K562 (cell line): ENCODE measurements at regions not wholly inside any gene's neighbourhood (a gene's known extent, or its start where the extent isn't known, plus 50 kb on each side); places are given as distances from the start of the nearest gene placed in this dataset.

Experiments
- FOXK2 ChIP-seq, 2 experiments: fragments of 450-650 bp; IDR thresholded peaks in 1 of 2; conservative IDR thresholded peaks in 1 of 2; 2 replicates each; pipeline ENCODE4 v1.6.1; 2016; ENCODE audit warnings: low read depth in 2 of 2, mild to moderate bottlenecking in 1 of 2
- ILF3 ChIP-seq: fragments of 450-650 bp; IDR thresholded peaks from 2 replicates; pipeline ENCODE4 v1.6.1; 2018; ENCODE audit warnings: antibody characterized with exemption, mild to moderate bottlenecking, moderate library complexity, borderline replicate concordance
- MTF1 ChIP-seq: fragments of 250-450 bp; sonication (Bioruptor Pico); IDR thresholded peaks from 2 replicates; pipeline ENCODE4 v1.9.0; 2021; ENCODE audit warnings: moderate library complexity, mild to moderate bottlenecking, inconsistent platforms, borderline replicate concordance
- STAG1 ChIP-seq: sonication (generic); formaldehyde crosslinking; IDR thresholded peaks from 2 replicates; pipeline ENCODE4 v1.5.0; 2020; ENCODE audit warnings: missing genetic modification reagents, borderline replicate concordance
- TAF15 ChIP-seq: fragments of 200-400 bp; formaldehyde crosslinking; IDR thresholded peaks from 2 replicates; pipeline ENCODE4 v1.6.1; 2017; ENCODE audit warnings: mild to moderate bottlenecking, low read depth, low read length, moderate library complexity
- TCF3 ChIP-seq: sonication (generic); formaldehyde crosslinking; IDR thresholded peaks from 2 replicates; pipeline ENCODE4 v1.4.0; 2020; ENCODE audit warnings: mild to moderate bottlenecking, missing genetic modification reagents
- ZNF311 ChIP-seq: fragments of 250-450 bp; sonication (Bioruptor Pico); IDR thresholded peaks from 2 replicates; pipeline ENCODE4 v1.4.0; 2020; ENCODE audit warnings: mild to moderate bottlenecking, moderate library complexity
- ZNF707 ChIP-seq: fragments of 250-450 bp; sonication (Bioruptor Pico); conservative IDR thresholded peaks from 2 replicates; pipeline ENCODE4 v1.8.0; 2022; ENCODE audit warnings: inconsistent platforms, mild to moderate bottlenecking, moderate library complexity
- TF ChIP-seq, protein P1 (sequence below): fragments of 200-800 bp; sonication (Bioruptor generic); IDR thresholded peaks from 2 replicates; pipeline ENCODE4 v1.6.1; 2016; ENCODE audit warnings: missing genetic modification characterization, missing compliant biosample characterization
- TF ChIP-seq, protein P2 (sequence below): fragments of 250-450 bp; sonication (Bioruptor Pico); IDR thresholded peaks from 2 replicates; pipeline ENCODE4 v1.4.0; 2020; ENCODE audit warnings: mild to moderate bottlenecking, moderate library complexity
- TF ChIP-seq, protein P3 (sequence below): IDR thresholded peaks from 3 replicates; pipeline ENCODE4 v1.6.1; 2011; ENCODE audit warnings: borderline replicate concordance, mild to moderate bottlenecking; ENCODE audit not compliant: insufficient read length, insufficient read depth
- TF ChIP-seq, protein P4 (sequence below): sonication (generic); formaldehyde crosslinking; IDR thresholded peaks from 2 replicates; pipeline ENCODE4 v1.8.0; 2022; ENCODE audit warnings: missing genetic modification reagents, mild to moderate bottlenecking, moderate library complexity, borderline replicate concordance

DNA sequence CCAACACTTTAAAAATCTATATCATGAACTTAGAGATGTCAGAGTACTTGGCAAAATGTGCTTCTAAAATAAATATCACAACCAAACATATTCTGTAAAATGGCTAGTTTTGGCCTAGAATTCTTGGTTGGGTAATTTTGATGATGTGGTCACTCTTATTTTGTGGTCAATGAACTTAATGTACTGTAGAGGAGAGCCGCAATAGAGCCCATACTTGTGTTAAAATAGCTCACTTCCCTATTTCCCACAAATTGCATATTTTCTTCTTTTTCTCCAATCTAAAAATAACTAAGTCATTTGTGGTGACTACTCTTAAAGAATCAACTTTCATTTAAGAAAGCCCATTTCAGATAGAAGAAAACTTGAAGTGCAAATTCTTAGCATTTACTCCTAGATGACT, 619.4 kb downstream of the CCER1 start (continued):
- TF ChIP-seq, protein P1, sequence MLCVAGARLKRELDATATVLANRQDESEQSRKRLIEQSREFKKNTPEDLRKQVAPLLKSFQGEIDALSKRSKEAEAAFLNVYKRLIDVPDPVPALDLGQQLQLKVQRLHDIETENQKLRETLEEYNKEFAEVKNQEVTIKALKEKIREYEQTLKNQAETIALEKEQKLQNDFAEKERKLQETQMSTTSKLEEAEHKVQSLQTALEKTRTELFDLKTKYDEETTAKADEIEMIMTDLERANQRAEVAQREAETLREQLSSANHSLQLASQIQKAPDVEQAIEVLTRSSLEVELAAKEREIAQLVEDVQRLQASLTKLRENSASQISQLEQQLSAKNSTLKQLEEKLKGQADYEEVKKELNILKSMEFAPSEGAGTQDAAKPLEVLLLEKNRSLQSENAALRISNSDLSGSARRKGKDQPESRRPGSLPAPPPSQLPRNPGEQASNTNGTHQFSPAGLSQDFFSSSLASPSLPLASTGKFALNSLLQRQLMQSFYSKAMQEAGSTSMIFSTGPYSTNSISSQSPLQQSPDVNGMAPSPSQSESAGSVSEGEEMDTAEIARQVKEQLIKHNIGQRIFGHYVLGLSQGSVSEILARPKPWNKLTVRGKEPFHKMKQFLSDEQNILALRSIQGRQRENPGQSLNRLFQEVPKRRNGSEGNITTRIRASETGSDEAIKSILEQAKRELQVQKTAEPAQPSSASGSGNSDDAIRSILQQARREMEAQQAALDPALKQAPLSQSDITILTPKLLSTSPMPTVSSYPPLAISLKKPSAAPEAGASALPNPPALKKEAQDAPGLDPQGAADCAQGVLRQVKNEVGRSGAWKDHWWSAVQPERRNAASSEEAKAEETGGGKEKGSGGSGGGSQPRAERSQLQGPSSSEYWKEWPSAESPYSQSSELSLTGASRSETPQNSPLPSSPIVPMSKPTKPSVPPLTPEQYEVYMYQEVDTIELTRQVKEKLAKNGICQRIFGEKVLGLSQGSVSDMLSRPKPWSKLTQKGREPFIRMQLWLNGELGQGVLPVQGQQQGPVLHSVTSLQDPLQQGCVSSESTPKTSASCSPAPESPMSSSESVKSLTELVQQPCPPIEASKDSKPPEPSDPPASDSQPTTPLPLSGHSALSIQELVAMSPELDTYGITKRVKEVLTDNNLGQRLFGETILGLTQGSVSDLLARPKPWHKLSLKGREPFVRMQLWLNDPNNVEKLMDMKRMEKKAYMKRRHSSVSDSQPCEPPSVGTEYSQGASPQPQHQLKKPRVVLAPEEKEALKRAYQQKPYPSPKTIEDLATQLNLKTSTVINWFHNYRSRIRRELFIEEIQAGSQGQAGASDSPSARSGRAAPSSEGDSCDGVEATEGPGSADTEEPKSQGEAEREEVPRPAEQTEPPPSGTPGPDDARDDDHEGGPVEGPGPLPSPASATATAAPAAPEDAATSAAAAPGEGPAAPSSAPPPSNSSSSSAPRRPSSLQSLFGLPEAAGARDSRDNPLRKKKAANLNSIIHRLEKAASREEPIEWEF (CRISPR knock-in tag): no peak
- TF ChIP-seq ZNF707 (CRISPR knock-in tag) (no peak), MTF1 (no peak), TAF15 (no peak), TCF3 (no peak), ILF3 (no peak), STAG1 (CRISPR knock-in tag) (no peak), FOXK2 (conservative IDR thresholded peaks at IDR 0.05 in 1 of 2, IDR thresholded peaks at IDR 0.05 in 1 of 2; ENCODE audit: low read depth in 2 of 2) (no peak), ZNF311 (CRISPR knock-in tag) (no peak)
- TF ChIP-seq, protein P2, sequence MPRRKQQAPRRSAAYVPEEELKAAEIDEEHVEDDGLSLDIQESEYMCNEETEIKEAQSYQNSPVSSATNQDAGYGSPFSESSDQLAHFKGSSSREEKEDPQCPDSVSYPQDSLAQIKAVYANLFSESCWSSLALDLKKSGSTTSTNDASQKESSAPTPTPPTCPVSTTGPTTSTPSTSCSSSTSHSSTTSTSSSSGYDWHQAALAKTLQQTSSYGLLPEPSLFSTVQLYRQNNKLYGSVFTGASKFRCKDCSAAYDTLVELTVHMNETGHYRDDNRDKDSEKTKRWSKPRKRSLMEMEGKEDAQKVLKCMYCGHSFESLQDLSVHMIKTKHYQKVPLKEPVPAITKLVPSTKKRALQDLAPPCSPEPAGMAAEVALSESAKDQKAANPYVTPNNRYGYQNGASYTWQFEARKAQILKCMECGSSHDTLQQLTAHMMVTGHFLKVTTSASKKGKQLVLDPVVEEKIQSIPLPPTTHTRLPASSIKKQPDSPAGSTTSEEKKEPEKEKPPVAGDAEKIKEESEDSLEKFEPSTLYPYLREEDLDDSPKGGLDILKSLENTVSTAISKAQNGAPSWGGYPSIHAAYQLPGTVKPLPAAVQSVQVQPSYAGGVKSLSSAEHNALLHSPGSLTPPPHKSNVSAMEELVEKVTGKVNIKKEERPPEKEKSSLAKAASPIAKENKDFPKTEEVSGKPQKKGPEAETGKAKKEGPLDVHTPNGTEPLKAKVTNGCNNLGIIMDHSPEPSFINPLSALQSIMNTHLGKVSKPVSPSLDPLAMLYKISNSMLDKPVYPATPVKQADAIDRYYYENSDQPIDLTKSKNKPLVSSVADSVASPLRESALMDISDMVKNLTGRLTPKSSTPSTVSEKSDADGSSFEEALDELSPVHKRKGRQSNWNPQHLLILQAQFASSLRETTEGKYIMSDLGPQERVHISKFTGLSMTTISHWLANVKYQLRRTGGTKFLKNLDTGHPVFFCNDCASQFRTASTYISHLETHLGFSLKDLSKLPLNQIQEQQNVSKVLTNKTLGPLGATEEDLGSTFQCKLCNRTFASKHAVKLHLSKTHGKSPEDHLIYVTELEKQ (CRISPR knock-in tag): no peak
- TF ChIP-seq, protein P3, sequence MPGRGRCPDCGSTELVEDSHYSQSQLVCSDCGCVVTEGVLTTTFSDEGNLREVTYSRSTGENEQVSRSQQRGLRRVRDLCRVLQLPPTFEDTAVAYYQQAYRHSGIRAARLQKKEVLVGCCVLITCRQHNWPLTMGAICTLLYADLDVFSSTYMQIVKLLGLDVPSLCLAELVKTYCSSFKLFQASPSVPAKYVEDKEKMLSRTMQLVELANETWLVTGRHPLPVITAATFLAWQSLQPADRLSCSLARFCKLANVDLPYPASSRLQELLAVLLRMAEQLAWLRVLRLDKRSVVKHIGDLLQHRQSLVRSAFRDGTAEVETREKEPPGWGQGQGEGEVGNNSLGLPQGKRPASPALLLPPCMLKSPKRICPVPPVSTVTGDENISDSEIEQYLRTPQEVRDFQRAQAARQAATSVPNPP: no peak
- TF ChIP-seq, protein P4, sequence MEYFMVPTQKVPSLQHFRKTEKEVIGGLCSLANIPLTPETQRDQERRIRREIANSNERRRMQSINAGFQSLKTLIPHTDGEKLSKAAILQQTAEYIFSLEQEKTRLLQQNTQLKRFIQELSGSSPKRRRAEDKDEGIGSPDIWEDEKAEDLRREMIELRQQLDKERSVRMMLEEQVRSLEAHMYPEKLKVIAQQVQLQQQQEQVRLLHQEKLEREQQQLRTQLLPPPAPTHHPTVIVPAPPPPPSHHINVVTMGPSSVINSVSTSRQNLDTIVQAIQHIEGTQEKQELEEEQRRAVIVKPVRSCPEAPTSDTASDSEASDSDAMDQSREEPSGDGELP (CRISPR knock-in tag): no peak
